Activated T-cell treated with anti-CD3 and anti-CD28 coated beads, Interleukin-2, amount 50 U/mL, for 24 hours (primary cell): ENCODE measurements at regions not wholly inside any gene's neighbourhood (a gene's known extent, or its start where the extent isn't known, plus 50 kb on each side); places are given as distances from the start of the nearest gene placed in this dataset.

Experiments
- DNase-seq: peaks from one replicate; pipeline ENCODE4 v3.0.0-alpha.2; 2020
- H3K27ac Mint-ChIP-seq: 2 replicates; pipeline ENCODE4 v1.8.0; 2020; ENCODE audit warnings: mild to moderate bottlenecking, mixed read lengths
- H3K27me3 Mint-ChIP-seq: 2 replicates; pipeline ENCODE4 v1.8.0; 2020; ENCODE audit warnings: mixed read lengths
- H3K36me3 Mint-ChIP-seq: 2 replicates; pipeline ENCODE4 v1.8.0; 2020; ENCODE audit warnings: low read depth, mixed read lengths
- H3K4me1 Mint-ChIP-seq: 2 replicates; pipeline ENCODE4 v1.8.0; 2020; ENCODE audit warnings: low read depth, mixed read lengths
- H3K4me3 Mint-ChIP-seq: 2 replicates; pipeline ENCODE4 v1.8.0; 2020; ENCODE audit warnings: mild to moderate bottlenecking, moderate library complexity, mixed read lengths
- H3K9me3 Mint-ChIP-seq: 2 replicates; pipeline ENCODE4 v1.8.0; 2020; ENCODE audit warnings: mixed read lengths

DNA sequence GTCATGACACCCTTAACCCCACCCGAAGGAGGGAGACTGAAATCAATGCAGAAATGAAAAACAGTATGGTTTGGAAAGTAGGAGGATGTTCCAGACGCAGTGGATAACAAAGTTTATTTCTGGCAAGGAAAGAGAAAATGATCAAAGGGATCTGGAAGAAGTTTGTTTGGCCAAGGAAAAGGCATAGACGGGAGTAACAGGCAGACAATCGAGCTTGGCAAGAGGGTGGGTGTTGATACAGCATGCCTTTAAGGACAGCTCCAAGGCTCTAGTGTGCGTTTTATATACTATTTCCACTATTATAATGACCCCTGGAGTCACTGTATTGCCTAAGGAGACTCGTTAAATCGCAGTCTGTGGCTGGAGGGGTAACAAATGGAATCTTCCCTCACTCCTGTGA, 303.7 kb upstream of the RUNX1 start:
- Mint-ChIP-seq H3K27me3 (no peaks in the 10 kb centered on the region), H3K4me1 (peaks cover 64% of the 10 kb centered on the region), H3K4me3 (no peak overlapping the region), H3K27ac (no peak overlapping the region), H3K36me3 (no peaks in the 10 kb centered on the region), H3K9me3 (peaks cover 3% of the 10 kb centered on the region)
- DNase-seq = no peak

DNA sequence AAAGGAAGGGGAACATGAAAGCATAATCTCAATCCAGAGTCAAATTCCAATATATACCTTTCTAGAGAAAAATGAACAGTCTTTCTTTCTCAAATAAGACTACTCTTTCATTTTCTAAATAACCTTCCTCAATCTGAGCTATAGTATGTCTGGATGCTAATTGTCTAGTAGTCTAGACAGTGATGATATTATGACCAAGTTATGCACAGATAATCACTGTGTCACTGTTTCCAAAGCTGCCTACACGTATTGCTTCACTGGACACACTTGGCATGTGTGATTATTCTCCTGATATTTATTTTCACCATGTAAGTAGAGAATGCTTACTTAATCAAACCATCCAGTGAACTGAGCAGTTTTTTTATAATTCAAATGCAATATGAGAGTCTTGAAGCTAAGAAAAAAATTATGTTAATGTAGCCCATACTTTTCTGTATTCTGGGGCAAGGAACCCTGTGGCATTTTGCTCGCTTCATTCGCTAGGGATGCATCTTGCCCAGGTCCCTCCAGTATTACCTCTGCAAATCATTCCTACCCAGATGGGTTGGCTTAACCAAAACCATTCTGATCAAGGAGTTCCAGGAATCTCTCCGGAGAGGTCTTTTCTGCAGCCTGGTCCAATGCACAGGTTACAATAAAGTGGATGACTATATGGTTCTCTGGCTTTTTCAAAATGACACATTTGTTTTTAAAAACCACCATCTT, 303.1 kb upstream of the RUNX1 start:
- H3K4me3 Mint-ChIP-seq = no peak overlapping the region
- H3K27ac Mint-ChIP-seq = peak overlapping the region; percentile 87
- no peaks in the 10 kb centered on the region for H3K27me3 Mint-ChIP-seq
- no peak for DNase-seq
- no peaks in the 10 kb centered on the region for H3K36me3 Mint-ChIP-seq
- H3K4me1 Mint-ChIP-seq = peaks cover 62% of the 10 kb centered on the region
- peaks cover 3% of the 10 kb centered on the region for H3K9me3 Mint-ChIP-seq

DNA sequence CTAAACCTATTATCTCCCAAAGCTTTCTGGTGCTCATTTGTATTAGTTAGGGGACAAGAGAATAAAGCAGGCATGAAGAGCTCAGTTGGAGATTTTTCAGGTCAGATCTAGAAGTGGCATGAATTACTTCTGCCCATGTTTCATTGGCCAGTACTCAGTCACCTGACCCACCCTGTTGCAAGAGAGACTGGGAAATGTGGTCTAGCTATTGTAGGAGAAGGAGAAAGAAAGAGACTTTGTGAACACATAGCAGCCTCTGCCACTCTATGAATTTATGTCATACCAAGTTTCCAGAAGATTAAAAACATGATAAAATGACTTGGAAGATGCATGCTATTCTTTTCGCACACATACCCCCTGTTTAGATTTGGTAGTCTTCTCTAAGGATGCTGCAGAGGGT, 302.3 kb upstream of the RUNX1 start:
- Mint-ChIP-seq H3K27me3 (no peaks in the 10 kb centered on the region), H3K4me3 (no peak overlapping the region), H3K4me1 (peaks cover 65% of the 10 kb centered on the region), H3K9me3 (peaks cover 5% of the 10 kb centered on the region), H3K27ac (peak overlapping the region; percentile 87), H3K36me3 (no peaks in the 10 kb centered on the region)
- no peak for DNase-seq

DNA sequence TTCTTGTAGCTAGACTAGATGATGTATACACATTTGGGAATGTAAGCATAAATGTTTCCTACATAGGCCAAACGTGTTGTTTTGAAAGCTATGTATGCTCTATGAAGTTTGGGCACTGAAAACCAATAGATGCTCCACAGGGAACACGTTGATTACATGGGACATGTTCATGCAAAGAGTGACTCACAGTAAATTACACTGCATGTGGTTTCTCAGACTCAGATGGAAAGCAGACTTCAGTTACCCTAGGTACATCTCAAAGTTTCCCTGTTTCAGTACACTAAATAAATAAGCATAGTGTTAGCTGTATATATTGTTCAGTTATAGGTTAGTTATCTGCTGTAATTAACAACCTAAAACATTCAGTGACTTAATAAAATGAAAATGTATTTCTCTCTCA, 301.9 kb upstream of the RUNX1 start:
- Mint-ChIP-seq H3K4me3 (no peak overlapping the region), H3K27ac (peak overlapping the region; percentile 87), H3K27me3 (no peaks in the 10 kb centered on the region)

DNA sequence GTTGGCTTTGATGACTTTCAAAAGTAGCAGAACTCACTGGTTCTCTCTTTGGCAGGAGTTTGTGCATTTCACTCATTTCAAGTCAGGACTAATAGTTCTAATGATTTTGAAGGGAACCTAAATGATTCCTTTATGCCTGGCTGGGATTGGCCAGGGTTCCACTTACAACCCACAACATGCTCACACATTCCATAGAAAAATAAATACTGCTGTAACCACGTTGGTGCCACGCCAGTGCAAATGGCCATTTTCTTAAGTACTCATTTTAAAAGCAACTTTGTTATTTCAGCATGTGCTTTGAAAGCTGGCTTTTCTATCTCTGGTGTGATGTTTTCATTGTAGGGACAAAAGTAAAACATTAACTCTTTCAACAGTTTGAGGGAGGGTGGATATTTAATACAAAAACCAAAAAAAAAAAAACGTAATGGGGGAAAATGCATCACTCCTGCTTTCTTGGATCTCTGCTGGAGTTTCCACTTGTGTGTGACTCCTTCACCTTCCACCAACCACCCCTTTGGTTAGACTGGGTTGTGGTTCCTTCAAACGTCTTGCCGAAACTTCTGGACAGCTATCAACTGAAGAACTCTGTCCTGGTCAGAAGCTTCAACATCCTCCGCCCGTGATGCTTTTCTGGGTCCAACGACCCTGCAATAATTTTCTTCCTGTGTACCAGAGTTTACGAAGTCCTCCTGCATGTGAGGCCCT, 300.4 kb upstream of the RUNX1 start:
- Mint-ChIP-seq H3K27me3 (no peaks in the 10 kb centered on the region), H3K36me3 (no peaks in the 10 kb centered on the region), H3K9me3 (peaks cover 5% of the 10 kb centered on the region), H3K27ac (no peak overlapping the region), H3K4me3 (no peak overlapping the region), H3K4me1 (peaks cover 72% of the 10 kb centered on the region)
- no peak for DNase-seq

More for the DNA sequence above, 301.9 kb upstream of the RUNX1 start:
- no peaks in the 10 kb centered on the region for H3K36me3 Mint-ChIP-seq
- no peak for DNase-seq
- peaks cover 65% of the 10 kb centered on the region for H3K4me1 Mint-ChIP-seq
- peaks cover 5% of the 10 kb centered on the region for H3K9me3 Mint-ChIP-seq

DNA sequence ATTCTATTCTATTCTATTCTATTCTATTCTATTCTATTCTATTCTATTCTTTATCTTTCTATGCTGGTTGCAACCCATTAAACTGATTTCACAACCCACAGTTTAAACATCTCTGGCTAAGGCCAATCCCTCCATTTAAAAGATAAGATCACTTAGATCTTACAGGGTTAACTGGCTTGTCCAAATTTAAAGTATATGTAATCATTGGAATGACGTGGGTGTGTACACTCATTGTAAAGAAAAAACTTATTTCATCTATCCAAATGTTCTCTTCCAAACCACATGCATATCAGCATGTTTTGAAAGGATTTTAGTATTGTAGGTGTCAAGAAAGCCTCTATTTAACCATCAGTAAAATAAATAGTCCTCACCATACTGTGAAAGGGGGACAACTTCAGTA, 299.6 kb upstream of the RUNX1 start:
- H3K27me3 Mint-ChIP-seq = no peaks in the 10 kb centered on the region
- peaks cover 75% of the 10 kb centered on the region for H3K4me1 Mint-ChIP-seq
- H3K27ac Mint-ChIP-seq = no peak overlapping the region
- peaks cover 5% of the 10 kb centered on the region for H3K9me3 Mint-ChIP-seq
- no peak for DNase-seq
- no peak overlapping the region for H3K4me3 Mint-ChIP-seq
- H3K36me3 Mint-ChIP-seq = no peaks in the 10 kb centered on the region

DNA sequence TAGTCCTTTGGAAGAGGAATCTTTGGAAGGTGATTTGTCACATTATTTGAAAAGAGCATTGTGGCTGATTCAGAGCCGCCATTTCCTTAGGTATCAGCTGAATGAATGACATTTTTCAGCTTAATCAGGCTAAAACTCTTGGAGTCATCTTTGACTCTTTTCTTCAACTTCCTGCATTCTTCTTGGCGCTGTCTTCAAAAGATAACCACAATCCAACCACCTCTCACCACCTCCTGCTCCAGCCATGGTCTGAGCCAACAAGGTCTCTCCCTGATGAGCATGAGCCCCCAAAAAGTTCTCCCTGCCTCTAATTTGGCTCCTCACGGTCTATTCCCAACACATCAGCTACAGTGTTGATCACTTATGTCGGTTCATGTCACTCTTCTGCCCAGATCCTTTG, 297.6 kb upstream of the RUNX1 start:
- Mint-ChIP-seq H3K36me3 (no peaks in the 10 kb centered on the region), H3K4me1 (peaks cover 79% of the 10 kb centered on the region), H3K27ac (no peak overlapping the region)

DNA sequence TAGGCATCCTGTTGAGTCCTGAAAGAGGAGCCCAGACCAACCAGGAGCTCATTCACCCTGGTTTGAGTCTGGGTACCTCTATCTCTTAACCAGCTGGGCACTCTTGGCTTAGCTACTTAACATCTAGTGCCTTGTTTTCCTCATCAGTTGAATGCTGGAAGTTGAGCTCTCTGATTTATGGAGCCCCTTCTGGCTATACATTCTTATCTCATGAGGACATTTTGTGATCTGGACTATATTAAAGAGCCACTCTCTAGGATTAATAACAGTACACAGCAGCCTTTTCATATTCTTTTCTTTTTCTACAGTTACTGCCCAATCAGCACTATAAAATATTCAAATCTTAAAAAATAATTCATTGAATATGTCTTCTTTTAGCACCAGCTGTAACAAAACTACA, 296.9 kb upstream of the RUNX1 start:
- H3K36me3 Mint-ChIP-seq = no peaks in the 10 kb centered on the region
- H3K4me3 Mint-ChIP-seq = no peak overlapping the region
- H3K9me3 Mint-ChIP-seq = peaks cover 4% of the 10 kb centered on the region
- H3K27me3 Mint-ChIP-seq = no peaks in the 10 kb centered on the region
- peaks cover 76% of the 10 kb centered on the region for H3K4me1 Mint-ChIP-seq
- no peak overlapping the region for H3K27ac Mint-ChIP-seq
- DNase-seq = no peak

More for the DNA sequence above, 297.6 kb upstream of the RUNX1 start:
- H3K4me3 Mint-ChIP-seq = no peak overlapping the region
- H3K9me3 Mint-ChIP-seq = peaks cover 7% of the 10 kb centered on the region
- no peaks in the 10 kb centered on the region for H3K27me3 Mint-ChIP-seq
- no peak for DNase-seq

DNA sequence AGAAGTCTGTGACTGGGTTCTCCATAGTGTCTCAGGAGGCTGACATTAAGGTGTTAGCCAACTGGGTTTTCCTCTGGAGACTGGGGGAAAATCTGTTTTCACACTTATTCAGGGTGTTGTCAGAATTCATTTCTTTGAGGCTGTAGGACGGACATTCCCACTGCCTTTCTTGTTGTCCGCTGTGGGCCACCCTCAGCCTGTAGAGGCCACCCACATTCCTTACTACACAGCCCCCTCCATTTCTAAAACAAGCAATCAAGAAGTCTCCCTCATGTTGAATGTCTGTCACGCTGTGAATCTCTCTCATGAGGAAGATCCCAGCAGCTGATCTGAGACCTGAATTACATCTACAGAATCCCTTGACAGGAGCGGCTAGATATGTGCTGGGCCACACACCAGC, 295.5 kb upstream of the RUNX1 start:
- Mint-ChIP-seq H3K27me3 (no peaks in the 10 kb centered on the region), H3K9me3 (peaks cover 4% of the 10 kb centered on the region), H3K36me3 (no peaks in the 10 kb centered on the region), H3K4me1 (peaks cover 70% of the 10 kb centered on the region), H3K4me3 (no peak overlapping the region), H3K27ac (peak overlapping the region; percentile 99)
- no peak for DNase-seq

DNA sequence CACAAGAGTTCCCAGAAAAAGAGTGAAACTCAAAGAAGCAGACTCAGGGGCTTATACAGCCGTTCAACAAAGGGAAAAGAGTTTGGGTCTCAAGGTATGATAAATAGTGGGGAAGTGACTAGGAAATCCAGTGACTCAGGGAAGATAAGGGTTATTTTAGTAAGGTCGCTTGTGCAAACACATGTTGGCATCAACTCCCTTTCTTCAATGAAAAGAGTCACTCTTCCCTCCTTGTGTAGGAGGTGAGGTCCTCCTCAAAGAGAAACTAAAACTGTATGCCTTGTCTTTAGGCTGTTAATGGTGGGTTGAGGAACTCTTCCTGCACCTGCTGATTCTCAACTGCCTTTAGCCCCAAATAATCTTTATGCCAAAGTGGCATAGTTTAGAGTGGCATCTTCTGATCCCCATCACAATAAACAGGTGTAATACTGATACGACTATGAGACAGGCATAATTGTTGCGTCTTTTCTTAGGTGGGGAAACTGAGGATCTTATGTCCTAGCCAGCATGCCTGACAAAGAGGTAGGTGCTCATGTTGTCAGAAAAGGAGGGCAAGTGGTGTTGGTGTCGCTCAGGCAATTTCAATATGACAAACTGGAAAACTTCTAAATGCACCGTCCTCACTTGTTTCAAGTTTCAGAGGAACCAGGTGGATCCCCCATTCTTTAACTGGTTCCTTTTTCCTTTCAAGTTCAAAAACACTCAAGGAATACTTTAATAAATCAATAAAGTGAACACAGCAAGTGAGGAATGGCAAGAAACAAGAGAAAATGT, 294.1 kb upstream of the RUNX1 start:
- no peaks in the 10 kb centered on the region for H3K27me3 Mint-ChIP-seq
- peak overlapping the region; percentile 99 for H3K27ac Mint-ChIP-seq
- H3K4me3 Mint-ChIP-seq = peak overlapping the region; percentile 60

DNA sequence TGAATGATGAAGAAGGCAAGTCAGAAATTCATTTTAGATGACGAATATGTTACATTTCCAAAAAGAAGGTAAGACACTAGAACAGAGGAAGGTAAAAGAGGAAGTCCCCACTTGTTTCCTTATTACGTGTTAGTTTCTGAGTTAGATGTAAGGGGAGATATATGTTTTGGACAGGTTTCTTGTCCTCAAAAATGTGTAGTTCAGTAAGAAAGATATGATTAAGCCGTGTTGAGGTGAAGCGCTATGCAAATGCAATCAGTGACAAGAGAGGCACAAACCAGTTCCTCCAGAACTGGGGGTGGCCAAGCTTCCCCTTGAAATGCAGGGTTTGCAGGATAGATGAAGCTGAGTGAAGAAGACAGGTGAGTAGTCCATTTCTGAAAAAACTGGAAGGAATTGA, 293.3 kb upstream of the RUNX1 start:
- Mint-ChIP-seq H3K27ac (peak overlapping the region; percentile 99), H3K27me3 (peaks cover 3% of the 10 kb centered on the region), H3K4me3 (peak overlapping the region; percentile 60), H3K36me3 (no peaks in the 10 kb centered on the region), H3K9me3 (peaks cover 15% of the 10 kb centered on the region), H3K4me1 (peaks cover 69% of the 10 kb centered on the region)
- no peak for DNase-seq

More for the DNA sequence above, 294.1 kb upstream of the RUNX1 start:
- H3K4me1 Mint-ChIP-seq = peaks cover 67% of the 10 kb centered on the region
- H3K36me3 Mint-ChIP-seq = no peaks in the 10 kb centered on the region
- H3K9me3 Mint-ChIP-seq = peaks cover 9% of the 10 kb centered on the region
- DNase-seq = no peak

DNA sequence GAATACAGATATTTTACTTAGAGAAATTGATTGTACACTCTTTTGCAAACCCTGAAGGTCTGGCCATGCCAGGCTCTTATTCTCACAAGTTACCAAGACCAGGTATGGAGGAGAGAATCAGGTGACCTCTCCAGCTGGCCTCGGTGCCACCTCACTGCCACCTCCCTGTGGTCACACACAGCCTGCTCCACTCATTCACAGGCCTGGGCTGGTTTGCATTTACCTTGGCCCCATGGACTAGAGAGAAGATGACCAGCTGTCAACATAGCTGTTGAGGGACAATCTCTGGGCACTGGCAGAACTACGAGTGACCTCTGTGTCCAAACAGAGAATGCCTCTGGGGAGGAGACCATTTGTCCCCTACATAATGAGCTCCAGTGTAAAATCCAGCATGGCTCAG, 291.2 kb upstream of the RUNX1 start:
- Mint-ChIP-seq H3K4me3 (no peak overlapping the region), H3K27ac (no peak overlapping the region), H3K36me3 (no peaks in the 10 kb centered on the region), H3K4me1 (peaks cover 67% of the 10 kb centered on the region), H3K27me3 (peaks cover 3% of the 10 kb centered on the region), H3K9me3 (peaks cover 15% of the 10 kb centered on the region)
- DNase-seq = no peak

DNA sequence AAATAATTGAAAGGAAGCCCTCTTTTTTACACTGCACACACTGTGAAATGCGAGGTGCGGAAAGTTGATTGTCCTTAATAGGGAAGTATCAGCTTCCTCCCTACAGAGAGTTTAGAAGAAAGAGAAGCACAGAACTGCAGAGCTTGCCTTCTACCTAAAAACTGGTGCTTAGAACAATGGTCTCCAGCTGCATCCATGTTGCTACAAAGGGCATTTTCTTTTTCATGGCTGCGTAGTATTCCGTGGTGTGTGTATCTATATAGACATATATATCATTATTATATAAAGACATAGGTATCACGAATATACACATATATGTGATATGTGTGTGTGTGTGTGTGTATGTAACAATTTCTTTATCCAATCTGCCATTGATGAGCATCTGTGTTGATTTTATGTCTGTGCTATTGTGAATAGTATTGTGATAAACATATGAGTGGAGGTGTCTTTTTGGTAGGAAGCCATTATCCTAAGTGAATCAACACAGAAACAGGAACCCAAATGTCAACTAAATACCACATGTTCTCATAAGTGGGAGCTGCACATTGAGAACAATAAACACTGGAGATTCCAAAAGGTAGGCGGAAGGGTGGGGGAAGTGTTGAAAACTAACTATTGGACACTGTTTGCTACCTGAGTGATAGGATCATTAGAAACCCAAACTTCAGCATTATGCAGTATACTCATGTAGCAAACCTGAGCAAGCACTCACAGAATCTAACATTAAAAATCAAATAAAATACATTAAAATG, 290.0 kb upstream of the RUNX1 start:
- Mint-ChIP-seq H3K27me3 (peaks cover 3% of the 10 kb centered on the region), H3K9me3 (peaks cover 15% of the 10 kb centered on the region), H3K27ac (no peak overlapping the region), H3K4me1 (peaks cover 61% of the 10 kb centered on the region), H3K36me3 (no peaks in the 10 kb centered on the region), H3K4me3 (no peak overlapping the region)
- no peak for DNase-seq

DNA sequence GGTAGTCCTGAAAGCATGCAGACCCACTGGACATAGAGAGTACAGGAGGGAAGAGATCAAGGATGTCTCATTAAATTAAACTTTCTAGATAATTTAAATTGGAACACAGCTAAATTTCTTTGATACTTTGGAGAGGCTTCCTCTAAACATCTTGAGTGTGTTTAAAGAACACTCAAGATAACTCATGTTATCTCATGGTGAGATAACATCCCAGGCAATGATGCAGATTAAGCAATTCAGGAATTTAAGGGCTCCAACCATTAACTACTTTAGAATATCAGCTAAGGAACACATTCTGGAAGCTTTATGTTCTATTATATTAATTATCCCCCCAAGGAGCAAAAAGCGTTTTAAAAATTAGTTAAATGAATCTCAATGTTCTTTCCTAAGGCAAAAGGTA, 289.2 kb upstream of the RUNX1 start:
- H3K9me3 Mint-ChIP-seq = peaks cover 15% of the 10 kb centered on the region
- H3K36me3 Mint-ChIP-seq = no peaks in the 10 kb centered on the region
- H3K27ac Mint-ChIP-seq = no peak overlapping the region
- DNase-seq = no peak
- H3K4me3 Mint-ChIP-seq = no peak overlapping the region
- peaks cover 53% of the 10 kb centered on the region for H3K4me1 Mint-ChIP-seq
- peaks cover 3% of the 10 kb centered on the region for H3K27me3 Mint-ChIP-seq
